ENCODE measurements at regions not wholly inside any gene's neighbourhood (a gene's known extent, or its start where the extent isn't known, plus 50 kb on each side); places are given as distances from the start of the nearest gene placed in this dataset.

DNA sequence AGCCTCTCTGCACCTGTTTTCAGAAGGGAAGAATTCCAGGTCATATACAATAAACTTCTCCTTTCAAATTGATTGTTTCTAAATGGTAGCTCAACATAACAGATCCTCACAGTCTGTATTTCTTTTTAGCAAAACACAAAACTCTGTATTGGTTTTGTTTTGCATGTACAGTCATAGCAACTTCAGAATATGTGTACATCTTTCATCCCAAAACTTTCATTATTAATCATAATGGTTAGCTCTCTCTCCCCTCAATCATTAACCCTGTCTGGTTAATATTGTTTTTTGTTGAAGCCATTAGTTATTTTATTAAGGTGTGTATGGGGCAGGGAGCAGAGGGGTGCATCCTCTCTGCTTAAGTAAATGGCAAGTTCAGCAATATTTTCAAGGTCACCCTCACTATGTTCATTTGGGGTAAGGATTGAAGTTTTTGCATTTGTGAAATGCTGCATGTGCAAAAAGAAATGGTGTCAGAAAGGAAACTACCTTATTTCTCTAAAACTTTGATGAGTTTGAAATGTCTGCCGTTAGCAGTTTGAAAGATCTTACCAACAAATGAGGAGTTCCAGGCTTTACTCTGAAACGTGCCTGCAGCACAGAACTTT is 136.8 kb upstream of the BTBD3 start:
- no peak for DNase-seq (ENCODE audit: extremely low read depth, low read depth)

DNA sequence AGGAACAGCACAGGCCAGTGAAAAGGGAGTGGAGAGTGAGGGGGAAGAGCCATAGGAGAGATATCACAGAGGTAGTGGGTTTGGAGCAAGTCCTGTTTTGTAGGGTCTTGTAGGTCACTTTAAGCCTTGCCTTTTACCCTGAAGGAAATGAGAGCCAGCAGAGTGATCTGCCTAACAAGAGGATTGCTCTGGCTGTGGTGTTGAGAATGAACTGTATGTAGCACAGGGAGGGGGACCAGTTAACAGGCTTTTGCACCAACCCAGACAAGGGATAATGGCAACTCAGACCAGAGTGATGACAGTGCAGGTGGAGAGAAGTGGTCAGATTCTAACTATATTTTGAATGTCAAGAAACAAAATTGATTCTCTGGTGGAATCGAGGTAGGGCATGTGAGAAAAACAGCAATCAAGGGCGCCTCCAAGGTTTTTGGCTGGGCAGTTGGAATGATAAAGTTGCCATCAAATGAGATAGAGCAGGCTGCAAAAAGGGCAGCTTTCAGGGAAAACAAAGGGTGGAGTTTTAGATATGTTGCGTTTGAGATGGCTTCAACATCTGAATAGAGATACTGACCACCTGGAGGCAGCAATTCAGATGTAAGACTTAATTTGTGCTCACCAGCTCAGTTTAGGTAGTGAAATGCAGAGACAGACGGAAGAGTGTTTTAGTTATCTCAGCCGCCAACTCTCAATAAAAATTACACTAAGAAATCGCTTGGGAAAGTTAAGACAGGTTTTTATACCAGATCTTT is 134.4 kb upstream of the BTBD3 start:
- DNase-seq (ENCODE audit: extremely low read depth, low read depth) = no peak

DNA sequence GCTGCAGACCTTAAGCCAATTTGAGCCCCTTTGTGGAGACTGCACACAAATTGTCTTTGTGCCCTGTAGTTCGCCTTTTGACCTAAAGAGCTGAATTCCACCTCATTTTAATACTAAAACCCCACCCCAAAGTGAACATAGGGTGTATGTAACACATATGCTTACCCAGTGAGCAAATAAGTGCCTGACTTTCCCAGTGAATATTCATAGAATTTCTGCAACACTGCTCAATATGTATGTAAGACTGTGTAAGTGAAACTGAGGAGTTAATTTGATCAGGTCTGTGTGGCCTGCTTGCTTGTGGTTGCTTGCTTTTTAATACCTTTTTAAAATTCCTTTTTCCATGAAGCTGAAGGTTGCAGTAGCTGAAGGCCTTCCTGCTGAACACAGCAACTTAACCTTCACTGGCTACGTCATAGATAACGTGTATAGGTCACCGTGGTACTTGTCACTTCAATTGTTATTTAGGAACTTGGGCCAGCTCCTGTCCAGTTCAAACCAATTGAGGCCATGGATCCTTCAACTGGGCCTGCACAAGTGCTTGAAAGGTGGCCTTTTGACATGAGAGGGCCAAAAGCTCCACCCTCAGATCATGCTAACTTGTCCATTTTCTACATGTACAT is 131.7 kb upstream of the BTBD3 start:
- DNase-seq (ENCODE audit: extremely low read depth, low read depth) = no peak

DNA sequence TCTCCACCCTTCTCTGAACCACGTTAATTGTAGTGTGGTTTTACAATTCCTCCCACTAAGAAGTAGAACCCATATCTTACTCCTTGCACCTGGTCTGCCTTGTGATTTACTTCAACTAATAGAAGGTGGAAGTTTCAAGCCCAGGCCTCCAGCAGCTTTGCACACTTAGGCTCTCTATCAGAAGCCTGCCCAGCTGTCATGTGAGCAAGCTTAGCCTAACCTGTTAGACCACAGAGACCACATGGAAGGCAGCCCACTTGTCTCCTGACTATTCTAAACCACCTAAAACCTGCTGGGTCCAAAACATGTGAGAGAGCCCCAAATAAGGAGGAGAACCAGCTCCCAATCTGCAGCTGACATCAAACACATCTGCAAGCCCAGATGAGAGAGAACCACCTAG is 127.6 kb upstream of the BTBD3 start:
- no peak for DNase-seq (ENCODE audit: extremely low read depth, low read depth)

DNA sequence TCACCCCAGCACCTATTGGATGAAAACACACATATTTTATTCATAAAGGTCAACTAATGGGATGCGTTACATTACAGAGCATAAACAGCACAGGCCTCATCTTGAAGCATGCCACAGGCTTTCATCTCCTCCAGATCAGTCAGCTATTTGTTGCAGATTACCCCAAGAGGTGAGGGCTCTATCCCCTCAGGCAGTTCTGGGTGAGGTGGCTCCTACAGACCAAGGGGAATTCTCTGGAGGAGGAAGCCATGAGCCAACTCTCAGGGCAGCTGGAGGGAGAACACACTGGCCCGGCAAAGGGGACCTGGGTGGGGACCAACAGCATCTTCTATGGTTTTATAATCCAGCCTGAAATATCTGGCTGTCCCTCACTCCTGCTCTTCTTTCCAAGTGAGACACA is 126.4 kb upstream of the BTBD3 start:
- DNase-seq (ENCODE audit: extremely low read depth, low read depth) = no peak

DNA sequence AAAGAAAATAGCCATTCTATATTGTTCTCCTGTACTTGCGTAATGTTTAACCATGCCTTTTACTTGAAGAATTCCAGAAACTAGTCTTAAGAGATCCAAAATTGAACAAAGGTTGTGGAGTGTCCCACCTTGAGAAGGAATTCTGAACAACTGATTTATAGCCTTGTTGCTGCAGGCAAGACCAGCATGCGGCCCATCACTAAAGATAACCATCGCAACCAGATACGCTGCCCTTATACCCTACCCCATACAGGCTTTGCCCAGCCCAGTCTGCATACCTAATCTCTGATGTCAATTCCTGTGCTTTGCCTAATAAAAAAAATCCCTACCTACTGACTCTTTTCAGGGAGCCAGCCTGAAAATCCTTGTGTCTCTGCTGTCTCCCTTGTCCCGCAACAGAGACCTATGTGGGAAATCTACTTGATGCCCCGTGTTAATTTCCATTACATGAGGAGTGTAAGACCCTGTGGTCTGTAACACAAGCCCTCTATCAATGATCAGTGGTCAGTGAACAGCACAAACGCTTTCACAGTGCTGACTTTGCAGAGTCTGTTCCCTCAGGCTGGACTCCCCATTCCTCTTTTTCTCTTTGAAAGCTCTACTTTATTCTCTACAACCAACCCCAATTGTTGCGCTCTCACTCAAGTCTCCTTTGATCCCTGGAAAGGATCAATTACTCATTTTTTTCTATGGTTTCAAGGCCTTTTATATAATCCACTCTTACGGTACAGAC is 125.7 kb upstream of the BTBD3 start:
- no peak for DNase-seq (ENCODE audit: extremely low read depth, low read depth)

DNA sequence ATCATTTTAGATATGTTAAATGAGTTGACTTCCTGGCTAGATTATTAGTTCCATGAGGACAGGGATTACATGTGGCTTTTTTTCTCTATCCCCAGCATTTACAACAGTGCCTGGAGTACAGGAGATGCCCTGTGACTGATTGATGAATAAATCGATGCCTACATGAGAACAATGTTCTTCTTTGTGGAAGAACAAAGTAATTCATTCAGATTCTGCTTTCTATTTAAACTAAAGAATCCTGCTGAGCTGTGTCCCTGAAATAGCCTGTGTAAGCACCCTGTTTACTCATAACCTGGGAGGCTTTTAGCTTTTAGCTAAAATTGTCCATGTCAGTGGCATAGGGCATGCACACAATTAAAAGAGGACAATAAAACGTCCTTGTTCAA is 125.1 kb upstream of the BTBD3 start:
- no peak for DNase-seq (ENCODE audit: extremely low read depth, low read depth)

DNA sequence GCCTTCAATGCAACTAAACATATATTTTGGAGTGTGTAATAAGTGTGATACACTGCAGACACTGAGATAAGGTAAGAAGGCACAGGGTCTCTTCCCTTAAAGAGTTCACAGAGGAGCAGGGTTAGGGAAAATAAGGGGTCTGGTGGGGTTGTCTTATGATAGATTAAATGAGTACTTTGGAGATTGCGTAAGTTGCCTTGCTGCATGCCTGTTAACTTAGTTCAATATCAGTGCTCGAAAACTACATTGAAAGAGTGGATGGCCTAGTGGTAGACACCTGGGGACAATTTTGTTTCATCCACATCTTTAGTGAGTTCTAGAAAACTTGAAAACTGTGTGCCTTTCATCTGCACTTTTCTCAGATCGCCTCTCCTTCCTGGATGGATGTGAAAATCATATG is 123.2 kb upstream of the BTBD3 start:
- no peak for DNase-seq (ENCODE audit: extremely low read depth, low read depth)

DNA sequence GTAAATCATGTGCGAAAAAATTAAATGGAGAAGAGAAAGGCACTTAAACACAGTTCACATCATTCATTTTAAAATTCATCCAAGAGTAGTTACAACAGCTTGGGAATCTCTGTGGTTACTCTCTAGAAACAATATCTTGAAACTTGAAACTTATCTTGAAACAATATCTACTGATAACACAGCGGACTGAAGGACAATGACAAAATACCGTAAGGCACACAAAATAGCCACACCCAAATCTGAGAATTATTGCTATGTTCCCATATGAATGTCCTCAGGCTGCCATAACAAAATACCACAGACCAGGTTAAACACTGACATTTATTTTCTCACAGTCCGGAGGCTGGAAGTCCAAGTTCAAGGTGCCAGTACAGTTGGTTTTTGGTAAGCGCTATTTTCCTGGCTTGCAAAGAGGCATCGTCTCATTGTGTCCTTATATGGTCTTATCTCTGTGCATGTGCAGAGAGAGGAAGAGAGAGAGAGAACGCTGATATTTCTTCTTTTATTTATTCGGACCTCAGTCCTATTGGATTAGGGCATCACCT is 122.5 kb upstream of the BTBD3 start:
- DNase-seq (ENCODE audit: extremely low read depth, low read depth) = no peak

DNA sequence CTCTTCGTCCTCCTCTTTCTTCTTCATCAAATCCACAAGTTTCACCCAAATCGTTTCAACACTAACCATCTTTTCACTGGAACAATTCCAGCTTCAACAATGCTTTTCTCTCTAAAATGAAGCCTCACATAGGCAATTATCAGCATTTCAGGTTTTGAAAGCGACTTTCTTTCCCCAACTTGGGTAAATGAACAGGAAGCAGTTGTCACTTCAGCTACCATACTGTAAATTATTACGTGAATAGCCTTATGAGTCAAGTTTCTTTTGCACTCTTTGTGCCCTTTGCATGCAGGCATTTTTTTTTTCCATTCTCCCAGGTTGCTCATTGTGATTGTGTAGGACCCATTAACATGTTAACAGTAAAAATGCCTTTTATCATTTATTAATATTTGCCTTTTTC is 121.7 kb upstream of the BTBD3 start:
- DNase-seq (ENCODE audit: extremely low read depth, low read depth) = no peak

DNA sequence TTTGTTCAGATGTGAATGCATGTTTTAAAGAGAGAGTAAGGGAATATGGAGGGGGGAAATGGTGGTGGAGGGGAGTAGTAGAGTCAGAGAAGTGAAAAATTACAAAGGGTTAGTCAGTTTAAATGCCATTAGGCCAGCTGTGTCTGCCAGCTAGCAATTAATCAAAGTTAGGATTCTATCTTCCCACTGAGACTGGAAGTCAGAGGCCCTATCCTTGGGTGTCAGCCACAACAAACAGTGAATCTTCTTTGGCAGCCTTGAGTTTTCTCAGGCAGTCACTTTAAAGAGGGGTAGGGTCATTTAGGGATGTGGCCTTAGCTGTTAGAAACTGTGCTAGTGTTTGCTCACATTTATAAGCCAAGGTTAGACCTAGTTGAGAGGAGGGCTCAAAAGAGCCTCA is 120.5 kb upstream of the BTBD3 start:
- no peak for DNase-seq (ENCODE audit: extremely low read depth, low read depth)

DNA sequence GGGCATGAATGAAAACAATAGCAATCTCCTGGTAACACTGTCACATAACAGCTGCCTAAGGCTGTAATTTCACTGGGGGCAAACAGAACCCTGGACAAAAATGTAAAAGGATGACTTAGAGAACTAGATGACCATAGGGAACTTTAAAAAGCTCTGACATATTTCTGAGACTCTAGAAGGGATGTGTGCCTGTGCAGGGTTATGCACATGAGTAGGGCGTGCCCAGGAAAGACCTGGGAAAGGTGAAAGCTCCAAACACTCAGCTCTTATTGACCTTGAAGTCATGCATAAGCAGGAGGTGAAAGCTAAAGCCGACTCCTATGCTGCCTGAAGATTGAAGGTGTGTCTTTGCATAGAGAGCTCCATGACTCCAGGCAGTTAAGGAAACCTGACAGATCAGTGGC is 118.4 kb upstream of the BTBD3 start:
- no peak for DNase-seq (ENCODE audit: extremely low read depth, low read depth)

DNA sequence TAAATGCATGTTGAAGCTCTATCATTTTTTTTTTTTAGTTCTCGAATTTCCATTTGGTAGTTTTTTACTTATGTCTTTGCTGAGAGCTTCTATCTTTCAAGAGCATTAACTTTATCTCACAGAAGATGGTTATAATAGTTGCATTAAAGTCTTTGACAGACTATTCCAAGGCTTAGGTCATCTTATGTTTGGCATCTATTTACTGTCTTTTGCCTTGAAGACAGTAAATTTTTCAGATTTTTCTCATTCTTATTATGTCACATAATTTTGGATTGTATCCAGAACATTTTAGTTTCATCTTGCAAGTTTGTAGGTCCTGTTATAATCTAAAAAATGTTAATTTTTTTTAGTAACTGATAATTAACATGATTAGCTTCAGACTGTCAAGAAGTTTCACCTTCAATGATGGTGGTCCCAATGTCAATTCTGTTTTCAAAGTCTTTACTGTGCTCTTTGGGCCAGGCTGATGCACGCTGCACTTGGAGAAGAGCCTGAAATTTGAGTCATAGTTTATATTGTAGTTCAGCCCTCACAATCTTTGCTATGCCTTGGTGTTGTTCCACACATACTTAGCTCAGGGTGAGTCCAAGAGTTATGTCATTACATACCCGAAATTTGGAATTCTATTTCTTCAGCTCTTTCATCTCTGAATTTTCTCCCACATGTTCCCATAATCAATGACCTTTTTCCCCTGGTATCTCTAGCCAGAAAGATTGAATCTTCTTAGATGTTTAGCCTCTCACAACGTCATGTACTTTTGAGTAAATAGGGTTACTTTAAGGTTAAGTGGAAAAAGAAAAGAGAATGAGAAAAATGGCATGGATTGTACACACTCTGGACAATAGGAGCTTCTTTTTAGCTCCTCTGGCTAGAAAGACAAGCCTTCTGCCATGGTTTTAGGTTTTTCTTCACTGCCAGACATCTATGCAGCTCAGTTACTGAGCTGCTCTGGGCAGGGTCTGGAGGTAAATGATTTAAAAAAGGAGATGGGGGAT is 110.3 kb upstream of the BTBD3 start:
- DNase-seq (ENCODE audit: extremely low read depth, low read depth) = no peak

DNA sequence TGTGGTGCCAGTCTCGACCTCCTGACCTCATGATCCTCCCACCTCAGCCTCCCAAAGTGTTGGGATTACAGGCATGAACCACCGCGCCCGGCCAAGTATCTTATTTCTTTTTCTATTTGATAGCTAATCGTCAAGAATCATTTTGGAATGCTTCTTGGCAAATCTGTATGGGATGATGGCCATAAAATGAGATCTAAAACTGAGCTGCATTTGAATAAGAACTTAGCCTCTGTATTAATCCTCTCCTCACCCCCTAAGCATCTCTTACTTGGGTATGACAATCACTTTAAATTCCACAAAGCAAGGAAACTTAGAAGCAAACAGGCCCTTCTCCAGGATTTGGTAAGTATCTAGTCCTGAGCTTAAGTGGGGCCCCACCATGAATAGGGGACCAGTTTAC is 108.9 kb upstream of the BTBD3 start:
- DNase-seq (ENCODE audit: extremely low read depth, low read depth) = no peak

DNA sequence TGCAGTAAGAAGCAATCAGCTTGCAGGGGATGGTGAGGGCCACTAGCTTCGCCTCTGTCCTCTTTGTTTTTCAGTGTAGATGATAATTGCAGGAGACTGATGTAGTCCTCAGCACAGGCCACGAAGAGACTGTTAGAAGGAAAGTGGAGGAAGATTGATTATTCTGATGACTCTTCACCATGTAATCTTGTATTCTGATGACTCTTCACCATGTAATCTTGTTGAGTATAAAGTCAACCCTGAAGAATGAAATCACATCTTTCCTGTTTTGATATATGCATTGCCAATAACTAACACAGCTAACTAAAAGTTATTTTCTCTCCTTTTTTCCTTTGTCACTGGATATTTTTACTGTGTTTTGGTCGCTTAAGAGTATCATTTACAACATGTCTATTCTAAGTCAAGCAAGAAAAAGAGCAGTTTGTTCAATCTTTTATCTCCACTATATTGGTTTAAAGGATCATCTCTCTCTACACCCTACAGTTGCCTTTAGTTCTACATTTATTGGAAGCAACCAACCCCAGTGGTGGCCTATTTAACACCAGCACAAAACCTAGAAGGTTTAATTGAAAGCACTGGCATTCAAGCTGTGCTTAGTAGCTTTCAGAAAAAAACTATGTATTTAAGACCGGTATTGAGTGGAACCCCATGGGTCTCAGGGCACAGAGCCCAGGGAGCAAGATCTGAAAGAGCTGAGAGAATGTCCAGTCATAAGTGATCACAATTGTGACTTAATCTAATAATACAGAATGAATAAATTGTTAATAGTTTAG is 107.2 kb upstream of the BTBD3 start:
- DNase-seq (ENCODE audit: extremely low read depth, low read depth) = no peak

DNA sequence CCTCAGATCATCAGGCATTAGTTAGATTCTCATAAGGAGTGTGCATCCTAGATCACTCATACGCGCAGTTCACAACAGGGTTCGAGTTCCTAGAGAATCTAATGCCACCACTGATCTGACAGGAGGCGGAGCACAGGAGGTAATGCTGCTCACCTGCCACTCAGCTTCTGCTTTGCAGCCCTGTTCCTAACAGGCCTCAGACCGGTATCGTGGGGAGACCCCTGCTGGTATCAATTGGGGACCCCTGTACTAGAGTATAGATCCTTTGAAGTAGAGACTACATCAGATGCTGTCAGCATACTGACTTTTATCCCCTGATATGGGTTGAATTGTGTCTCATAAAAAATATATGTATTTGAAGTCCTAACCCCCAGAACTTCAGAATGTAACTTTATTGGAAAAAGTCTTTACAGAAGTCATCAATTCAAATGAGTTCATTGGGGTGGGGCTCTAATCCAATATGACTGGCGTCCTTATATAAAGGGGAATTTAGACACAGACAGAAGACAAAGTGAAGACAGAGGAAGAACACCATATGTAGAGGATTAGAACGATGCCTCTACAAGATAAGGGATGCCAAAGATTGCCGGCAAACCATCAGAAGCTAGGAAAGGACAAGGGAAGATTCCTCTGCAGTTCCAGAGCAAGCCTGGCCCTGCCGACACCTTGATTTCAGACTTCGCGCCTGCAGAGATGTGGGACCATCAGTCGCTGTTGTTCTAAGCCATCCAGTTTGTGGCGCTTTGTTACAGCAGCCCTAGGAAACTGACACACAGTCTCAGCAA is 104.4 kb upstream of the BTBD3 start:
- no peak for DNase-seq (ENCODE audit: extremely low read depth, low read depth)

DNA sequence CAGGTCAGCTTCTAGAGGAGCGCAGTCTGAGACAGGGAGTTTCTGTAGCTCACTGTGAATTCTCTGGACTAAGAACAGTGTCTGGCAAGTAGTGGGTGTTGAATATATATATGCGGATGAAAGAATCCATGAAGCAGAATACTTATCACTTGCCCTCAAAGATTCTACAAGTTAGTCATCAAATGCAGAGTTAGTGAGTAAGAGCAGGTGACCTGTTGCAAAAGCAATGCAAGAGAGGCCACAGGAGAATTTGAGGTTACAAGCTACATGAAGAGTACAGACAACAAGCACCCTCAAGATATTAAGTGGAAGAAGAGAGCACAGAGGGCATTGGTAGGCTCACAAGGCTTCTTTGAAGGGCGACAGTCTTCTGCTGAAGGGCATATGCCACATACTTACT is 103.4 kb upstream of the BTBD3 start:
- no peak for DNase-seq (ENCODE audit: extremely low read depth, low read depth)

DNA sequence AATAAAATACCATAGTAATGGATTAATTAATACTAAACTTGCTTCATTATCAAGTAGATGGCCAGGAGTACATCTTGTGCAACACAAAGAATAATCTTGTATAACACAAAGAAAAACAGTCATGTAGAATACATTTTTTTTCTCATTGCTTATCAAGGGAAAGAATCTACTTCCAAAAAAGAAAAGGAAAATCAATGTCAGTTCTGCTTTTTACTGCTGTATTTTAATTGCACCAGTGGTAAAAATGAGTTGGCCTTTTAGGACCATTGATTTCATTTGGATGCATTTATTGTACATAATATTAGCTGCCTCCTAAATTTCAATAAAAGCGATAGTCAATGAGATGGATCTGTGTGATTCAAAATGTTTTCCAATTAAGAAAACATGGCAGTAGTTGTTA is 96.9 kb upstream of the BTBD3 start:
- DNase-seq (ENCODE audit: extremely low read depth, low read depth) = no peak

DNA sequence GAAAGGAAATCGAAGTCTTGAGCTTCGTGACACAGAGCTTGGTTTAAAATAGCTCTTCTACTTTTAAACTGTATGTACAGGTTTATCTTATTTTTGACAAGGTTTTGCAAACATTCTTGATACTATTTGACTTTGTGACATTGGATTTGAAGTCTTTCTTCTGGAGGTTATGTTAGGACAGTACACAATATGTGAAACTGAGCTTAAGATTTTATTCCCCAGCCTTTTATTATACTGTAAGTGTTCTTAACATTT is 95.2 kb upstream of the BTBD3 start:
- no peak for DNase-seq (ENCODE audit: extremely low read depth, low read depth)

All from NCI-H460 (cell line).